IMR-90 (cell line): ENCODE measurements at regions not wholly inside any gene's neighbourhood (a gene's known extent, or its start where the extent isn't known, plus 50 kb on each side); places are given as distances from the start of the nearest gene placed in this dataset.

Experiments
- CEBPB ChIP-seq: IDR thresholded peaks from 2 replicates; pipeline ENCODE4 v1.6.1; 2012; ENCODE audit warnings: low read depth, low read length, improper control_type of control experiment
- CTCF ChIP-seq: conservative IDR thresholded peaks from 2 replicates; pipeline ENCODE4 v1.5.1; 2012; ENCODE audit warnings: mild to moderate bottlenecking, low read depth, low read length, improper control_type of control experiment
- FOS ChIP-seq: fragments of 150-350 bp; IDR thresholded peaks from 2 replicates; pipeline ENCODE4 v1.6.1; 2016; ENCODE audit warnings: low read depth, low read length
- MAFK ChIP-seq: IDR thresholded peaks from 2 replicates; pipeline ENCODE4 v1.6.1; 2012; ENCODE audit warnings: low read depth, low read length, improper control_type of control experiment
- MXI1 ChIP-seq: IDR thresholded peaks from 2 replicates; pipeline ENCODE4 v1.6.1; 2012; ENCODE audit warnings: low read depth, mild to moderate bottlenecking, low read length, moderate library complexity, borderline replicate concordance
- POLR2A ChIP-seq: IDR thresholded peaks from 2 replicates; pipeline ENCODE4 v1.6.1; 2012; ENCODE audit warnings: mild to moderate bottlenecking, low read depth, low read length
- TF ChIP-seq, protein P1 (sequence below): fragments of 150-350 bp; IDR thresholded peaks from 2 replicates; pipeline ENCODE4 v1.6.1; 2017; ENCODE audit warnings: mild to moderate bottlenecking, antibody characterized with exemption, low read length, low read depth

DNA sequence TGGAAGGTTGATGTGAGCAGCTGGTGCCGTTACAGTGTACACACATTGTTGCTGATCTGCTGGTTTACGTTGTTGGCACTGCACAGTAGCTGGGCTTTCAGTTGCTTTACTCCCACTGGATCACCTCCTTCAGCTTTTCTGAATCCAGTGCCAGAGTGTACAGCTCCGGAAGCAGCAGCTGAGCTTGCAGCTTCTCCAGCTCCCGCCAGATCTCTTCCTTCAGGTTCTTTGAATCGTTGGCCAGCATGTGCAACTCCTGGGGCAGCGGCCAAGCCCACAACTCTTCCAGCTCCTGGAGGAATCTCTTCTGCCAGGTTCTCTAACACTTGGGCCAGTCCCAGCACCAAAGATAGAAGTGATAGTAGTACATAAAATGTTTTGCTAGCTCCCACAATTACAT lies 149.7 kb upstream of the RRP15 start:
- TF ChIP-seq FOS (no peak), CTCF (no peak), MAFK (no peak), CEBPB (no peak), POLR2A (no peak), MXI1 (no peak)
- TF ChIP-seq, protein P1, sequence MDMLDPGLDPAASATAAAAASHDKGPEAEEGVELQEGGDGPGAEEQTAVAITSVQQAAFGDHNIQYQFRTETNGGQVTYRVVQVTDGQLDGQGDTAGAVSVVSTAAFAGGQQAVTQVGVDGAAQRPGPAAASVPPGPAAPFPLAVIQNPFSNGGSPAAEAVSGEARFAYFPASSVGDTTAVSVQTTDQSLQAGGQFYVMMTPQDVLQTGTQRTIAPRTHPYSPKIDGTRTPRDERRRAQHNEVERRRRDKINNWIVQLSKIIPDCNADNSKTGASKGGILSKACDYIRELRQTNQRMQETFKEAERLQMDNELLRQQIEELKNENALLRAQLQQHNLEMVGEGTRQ, result no peak
